ENCODE measurements at regions not wholly inside any gene's neighbourhood (a gene's known extent, or its start where the extent isn't known, plus 50 kb on each side); places are given as distances from the start of the nearest gene placed in this dataset.
"Not testable (repeated sequence)": the region's sequence is repeated elsewhere in the genome, so short reads cannot be mapped to it uniquely, and the experiment has no call there.

DNA sequence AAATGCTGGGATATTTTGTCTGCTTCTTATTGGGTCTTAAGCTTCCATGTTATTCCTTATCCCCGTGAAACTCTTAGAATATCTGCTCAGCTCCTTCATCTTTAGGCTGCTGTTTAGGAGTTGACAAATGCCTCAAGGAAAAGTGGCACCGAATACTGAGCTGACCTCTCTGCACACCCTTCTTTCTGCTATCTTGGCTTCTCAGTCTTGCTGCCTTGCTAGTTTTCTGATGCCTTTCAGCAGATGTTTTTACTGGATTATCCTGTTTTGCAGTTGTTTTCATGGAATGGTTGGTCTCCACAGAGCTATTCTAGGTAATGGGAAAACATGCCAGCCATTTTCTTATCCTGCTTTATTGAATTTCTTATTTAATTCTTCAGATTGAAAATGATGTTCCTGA is 86.3 kb downstream of the GYPE start:
- no peak for DNase-seq (ENCODE audit: low spot score)

DNA sequence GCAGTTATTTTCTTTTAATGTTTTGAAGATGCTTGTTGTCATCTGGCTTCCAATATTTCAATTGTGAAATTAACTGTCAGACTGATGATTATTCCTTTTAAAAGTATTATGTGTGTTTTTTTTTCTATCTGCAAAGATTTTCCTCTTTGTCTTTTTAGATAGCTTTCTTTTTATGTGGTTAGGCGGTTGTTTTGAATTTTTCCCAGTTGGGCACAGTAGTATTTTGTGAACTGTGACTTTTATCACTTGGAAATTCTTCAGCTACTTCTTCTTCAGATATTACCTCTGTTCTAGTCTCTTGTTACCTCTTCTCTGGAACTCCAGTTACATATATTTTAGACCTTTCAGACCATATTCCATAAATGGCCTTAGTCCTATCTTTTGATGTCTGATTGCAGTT is 87.5 kb downstream of the GYPE start:
- DNase-seq (ENCODE audit: low spot score), result not testable (repeated sequence)

DNA sequence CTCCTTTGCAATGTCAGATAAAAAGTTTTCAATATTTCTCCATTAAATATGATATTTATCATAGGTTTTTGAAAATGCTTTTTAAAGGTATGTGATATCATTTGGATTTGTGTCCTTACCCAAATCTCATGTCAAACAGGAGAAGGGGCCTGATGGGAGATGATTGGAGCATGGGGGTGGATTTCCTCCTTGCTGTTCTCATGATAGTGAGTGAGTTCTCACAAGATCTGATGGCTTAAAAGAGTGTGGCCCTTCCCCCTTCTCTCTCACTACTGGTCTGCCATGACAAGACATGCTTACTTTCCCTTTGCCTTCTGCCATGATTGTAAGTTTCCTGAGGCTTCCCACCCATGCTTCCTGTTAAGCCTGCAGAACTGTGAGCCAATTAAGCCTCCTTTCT is 90.0 kb downstream of the GYPE start:
- not testable (repeated sequence) for DNase-seq (ENCODE audit: low spot score)

DNA sequence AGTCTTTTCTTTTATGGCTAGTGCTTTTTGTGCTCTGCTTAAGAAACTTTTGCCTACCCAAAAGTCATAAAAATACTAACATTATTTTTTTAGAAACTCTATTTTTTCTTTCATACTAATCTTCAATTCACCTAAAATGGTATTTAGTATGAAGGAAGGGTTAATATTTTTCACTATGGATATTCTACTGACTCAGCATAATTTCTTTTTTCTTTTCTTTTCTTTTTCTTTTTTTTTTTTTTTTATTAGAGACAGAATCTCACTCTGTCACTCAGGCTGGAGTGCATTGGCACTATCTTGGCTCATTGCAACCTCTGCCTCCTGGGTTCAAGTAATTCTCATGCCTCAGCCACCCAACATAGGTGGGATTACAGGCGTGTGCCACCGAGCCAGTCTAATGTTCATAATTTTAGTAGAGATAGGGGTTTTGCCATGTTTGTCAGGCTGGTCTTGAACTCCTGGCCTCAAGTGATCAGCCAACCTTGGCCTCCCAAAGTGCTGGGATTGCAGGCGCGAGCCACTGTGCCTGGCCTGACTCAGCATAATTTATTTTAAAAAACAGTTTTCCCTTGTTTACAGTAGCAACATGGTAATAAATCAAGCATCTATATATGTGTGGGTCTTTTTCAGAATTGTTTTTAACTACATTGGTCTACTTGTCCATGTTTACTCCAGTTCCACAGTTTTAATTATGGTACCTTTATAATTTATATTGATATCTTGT is 91.8 kb downstream of the GYPE start:
- DNase-seq (ENCODE audit: low spot score), result not testable (repeated sequence)

DNA sequence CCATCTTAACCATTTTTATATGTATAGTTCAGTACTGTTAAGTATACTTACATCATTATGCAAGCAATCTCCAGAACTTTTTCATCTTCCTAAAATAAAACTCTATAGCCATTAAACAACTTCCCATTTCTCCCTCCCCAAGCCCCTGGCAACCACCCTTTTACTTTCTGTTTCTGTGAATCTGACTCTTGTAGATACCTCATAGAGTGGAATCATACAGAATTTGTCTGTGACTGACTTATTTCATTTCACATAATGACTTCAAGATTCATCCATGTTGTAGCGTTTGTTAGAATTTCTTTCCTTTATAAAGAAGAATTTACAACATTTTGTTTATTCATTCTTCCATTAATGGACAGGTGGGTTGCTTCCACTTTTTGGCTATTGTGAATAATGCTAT is 91.2 kb upstream of the FREM3 start:
- not testable (repeated sequence) for DNase-seq (ENCODE audit: low spot score)

DNA sequence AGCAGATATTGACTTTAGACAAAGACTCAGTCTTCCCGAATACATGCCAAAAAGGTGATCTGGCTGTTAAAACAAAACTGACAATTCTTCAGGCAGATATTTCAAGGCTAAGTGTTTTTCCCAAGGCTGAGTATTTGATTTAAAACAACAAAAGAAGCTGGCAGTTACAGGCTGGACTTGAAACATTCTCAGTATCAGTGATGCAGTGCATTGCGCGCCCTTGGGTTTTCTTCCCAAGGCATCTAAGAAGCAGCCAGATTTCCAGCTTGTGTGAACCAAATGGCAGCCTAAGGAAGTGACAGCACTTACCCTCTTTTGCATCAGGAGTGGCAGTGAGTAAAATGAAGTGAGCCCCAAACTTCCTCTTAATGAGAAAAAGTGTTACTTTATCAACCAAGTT is 90.0 kb upstream of the FREM3 start:
- DNase-seq (ENCODE audit: low spot score), result not testable (repeated sequence)

DNA sequence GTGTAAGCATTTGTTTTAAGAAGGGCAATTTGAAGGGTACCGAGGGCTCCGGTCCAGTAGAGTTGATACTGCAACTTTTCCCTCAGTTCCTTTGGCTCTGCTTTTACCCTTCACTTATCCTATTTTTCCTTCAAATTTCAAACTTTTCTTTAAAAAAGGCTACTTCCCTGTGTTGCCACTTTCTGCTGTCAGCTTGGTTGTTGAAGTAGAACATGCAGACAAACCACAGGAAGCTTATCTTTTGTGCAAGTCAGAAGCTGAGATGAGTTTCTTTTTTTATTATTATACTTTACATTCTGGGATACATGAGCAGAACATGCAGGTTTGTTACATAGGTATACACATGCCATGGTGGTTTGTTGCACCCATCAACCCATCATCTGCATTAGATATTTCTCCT is 89.1 kb upstream of the FREM3 start:
- DNase-seq (ENCODE audit: low spot score), result not testable (repeated sequence)

DNA sequence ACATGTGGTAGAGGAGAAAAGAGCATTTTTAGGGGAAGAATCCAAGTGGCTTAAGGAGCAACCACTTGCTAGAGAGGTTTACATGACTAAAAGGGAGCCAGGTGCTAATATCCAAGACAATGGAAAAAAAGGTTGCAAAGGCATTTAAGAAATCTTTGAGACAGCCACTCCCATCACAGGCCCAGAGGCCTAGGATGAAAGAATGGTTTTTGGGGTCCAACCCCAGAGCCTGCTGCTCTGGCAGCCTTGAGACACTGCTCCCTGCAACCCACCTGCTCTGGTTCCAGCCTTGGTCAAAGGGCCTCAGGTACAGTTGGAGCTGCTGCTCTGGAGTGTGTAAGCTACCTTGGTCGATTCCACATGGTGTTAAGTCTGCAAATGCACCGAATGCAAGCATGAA is 84.1 kb upstream of the FREM3 start:
- DNase-seq (ENCODE audit: low spot score), result no peak

DNA sequence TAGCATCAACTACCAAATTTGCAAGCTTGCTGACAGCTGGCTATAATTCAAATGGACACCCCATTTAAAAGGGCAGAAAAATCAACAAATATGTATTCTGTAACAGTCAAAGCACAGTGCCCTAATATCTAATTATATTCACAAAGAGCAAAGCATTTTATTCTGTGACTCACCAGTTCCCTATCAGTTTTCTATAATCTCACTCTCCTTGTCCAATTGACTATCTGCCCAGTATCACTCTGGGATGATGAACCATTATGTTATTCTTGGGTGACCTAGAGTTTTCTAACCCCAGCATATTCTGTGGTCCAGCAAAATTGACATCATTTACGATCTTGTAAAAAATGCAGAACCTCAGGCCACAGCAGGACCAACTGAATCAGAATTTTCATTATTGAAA is 82.0 kb upstream of the FREM3 start:
- no peak for DNase-seq (ENCODE audit: low spot score)

DNA sequence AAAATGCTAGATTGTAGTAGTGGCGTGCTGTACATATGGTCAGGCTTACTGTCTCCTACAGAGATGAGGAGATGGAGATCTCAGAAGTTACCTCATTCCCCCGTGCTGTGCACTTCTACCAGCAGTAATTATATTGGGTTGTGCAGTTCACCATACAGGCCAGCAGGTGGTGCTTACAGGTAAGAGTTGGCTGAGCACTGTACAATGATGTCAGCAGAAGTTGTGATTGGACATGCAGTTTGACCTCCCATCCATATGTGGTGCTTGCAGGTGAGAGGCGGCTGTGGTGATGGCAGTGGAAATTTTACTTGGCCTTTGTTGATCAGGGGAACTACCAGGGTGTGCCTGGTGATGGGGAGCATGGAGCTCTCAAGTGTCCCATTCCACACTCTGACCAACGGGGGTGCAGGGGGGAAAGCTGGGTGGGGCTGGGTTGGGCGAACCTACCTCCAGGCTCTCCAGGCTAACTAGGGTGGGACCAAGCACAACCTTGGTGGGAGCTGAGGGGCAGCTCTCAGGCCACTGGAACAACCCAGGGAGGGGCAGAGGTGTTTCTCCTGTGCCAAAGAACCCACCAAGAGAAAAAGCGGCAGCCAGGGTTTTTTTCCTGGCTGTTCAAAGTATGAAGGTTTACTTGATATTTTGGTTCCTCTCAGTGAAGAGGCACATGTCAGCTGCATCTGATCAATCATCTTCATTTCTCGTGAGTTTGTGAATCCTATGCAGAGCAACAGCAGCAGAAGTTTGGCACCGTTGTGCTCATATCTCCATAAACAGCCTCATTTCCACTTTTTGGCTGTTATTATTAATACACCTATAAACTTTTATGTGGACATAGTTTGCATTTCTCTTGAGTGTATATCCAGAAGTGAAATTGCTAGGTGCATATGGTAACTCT is 73.8 kb upstream of the FREM3 start:
- peak; percentile 11 for DNase-seq (ENCODE audit: low spot score)

DNA sequence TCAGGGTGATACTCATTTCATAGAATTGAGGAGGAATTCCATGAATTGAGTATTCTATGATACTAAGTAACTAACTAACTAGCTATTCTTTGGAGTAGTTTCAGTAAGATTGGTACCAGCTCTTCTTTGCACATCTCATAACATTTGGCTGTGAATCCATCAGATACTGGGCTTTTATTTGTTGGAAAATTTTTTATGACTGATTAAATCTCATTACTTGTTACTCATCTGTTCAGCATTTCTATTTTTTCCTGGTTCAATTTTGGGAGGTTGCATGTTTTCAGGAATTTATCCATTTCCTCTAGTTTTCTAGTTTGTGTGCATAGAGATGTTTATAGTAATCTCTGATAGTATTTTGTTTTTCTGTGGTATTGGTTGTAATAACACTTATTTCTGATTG is 70.8 kb upstream of the FREM3 start:
- no peak for DNase-seq (ENCODE audit: low spot score)

DNA sequence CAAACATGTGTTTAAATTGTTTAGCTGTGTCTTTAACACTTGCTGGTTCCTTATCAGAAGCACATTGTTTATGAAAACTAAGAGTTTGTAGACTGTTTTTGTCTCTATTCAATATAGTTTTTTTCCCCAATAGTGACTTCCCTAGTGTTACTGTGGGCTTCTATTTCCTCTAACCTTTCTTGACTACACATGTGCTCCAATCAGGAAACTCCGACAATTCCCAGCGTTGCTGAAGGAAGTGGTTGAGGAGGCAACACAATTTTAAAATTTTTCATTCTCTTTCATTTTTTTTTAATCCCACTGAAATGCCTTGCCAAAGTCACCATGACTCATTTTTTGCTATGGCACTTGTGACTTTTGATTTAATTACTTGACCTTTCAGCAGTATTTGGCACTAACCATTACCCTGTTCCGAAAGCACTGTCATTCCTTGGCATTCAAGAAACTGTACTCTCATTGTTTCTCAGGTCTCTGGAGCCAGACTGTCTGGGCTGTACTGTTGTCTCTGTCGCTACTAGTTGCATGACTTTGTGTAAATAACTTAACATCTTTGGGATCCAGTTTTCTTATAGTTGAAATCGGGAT is 67.6 kb upstream of the FREM3 start:
- DNase-seq (ENCODE audit: low spot score), result no peak

DNA sequence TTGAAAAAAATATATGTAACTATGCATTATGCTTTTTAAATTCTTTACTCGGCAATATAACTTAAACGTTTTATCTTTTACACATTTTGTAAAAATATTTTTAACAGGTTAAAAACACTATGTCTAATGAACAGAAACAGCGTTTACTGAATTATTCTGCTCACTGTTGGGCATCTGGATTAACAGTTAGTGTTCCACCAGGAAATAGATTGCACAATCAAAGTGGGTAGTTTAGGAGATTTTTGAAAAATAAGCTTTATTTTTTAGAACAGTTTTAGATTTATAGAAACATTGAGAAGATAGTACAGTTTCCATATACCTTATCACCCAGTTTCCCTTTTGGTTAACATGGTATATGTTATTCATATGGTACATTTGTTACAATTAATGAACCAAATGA is 63.1 kb upstream of the FREM3 start:
- no peak for DNase-seq (ENCODE audit: low spot score)

DNA sequence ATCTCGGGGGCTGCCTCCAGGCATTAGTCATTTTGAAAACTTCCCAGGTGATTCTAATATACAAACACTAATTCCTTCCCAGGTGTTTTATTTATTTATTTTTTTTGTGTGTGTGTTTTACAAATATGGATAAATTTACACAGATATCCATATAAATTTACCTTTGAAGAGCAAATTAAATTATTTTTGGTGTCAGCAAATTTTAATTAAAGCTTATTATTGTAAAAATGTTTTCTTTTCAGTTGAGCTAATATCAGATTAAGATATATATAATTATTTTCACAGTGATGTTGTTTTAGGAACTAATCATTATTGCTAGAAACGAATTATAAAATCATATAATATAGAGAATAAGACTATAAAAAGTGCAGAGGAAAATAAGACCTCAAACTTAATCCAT is 62.0 kb upstream of the FREM3 start:
- no peak for DNase-seq (ENCODE audit: low spot score)

Data from pons (tissue), 1 donor.